ENCODE measurements at regions not wholly inside any gene's neighbourhood (a gene's known extent, or its start where the extent isn't known, plus 50 kb on each side); places are given as distances from the start of the nearest gene placed in this dataset.

DNA sequence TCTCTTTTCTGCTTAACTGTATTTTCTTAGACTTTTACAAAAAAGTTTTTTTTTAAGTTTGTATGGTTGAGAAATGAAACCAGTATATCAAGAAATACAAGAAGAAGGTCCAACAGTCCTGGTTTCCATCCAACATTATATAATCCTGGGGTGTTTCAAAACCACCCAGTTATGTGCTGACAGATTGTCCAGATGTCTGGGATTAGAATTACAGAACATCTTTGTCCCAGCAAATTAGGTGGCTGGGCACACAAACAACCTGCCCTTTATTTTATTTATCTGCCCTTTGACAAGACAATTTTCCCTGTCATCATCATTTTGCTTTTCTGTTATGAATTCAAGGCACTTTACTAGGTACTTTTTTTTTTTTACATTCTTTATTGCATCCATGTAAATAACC lies 622.1 kb downstream of the PLPP3 start:
- no peak overlapping the region for H3K27ac ChIP-seq
- H3K4me1 Mint-ChIP-seq, result peaks cover 12% of the 10 kb centered on the region
- peaks cover 14% of the 10 kb centered on the region for H3K9me3 Mint-ChIP-seq
- H3K9ac ChIP-seq, result no peak overlapping the region
- H3K79me2 ChIP-seq (ENCODE audit: low read depth), result no peaks in the 10 kb centered on the region
- TF ChIP-seq, protein P1, sequence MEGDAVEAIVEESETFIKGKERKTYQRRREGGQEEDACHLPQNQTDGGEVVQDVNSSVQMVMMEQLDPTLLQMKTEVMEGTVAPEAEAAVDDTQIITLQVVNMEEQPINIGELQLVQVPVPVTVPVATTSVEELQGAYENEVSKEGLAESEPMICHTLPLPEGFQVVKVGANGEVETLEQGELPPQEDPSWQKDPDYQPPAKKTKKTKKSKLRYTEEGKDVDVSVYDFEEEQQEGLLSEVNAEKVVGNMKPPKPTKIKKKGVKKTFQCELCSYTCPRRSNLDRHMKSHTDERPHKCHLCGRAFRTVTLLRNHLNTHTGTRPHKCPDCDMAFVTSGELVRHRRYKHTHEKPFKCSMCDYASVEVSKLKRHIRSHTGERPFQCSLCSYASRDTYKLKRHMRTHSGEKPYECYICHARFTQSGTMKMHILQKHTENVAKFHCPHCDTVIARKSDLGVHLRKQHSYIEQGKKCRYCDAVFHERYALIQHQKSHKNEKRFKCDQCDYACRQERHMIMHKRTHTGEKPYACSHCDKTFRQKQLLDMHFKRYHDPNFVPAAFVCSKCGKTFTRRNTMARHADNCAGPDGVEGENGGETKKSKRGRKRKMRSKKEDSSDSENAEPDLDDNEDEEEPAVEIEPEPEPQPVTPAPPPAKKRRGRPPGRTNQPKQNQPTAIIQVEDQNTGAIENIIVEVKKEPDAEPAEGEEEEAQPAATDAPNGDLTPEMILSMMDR (IDR thresholded peaks at IDR 0.05), result no peak
- TF ChIP-seq EZH2phosphoT487 (IDR thresholded peaks at IDR 0.05) (no peak), EZH2 (IDR thresholded peaks at IDR 0.05) (no peak)
- DNase-seq (ENCODE audit: low spot score), result no peak
- no peaks in the 10 kb centered on the region for H4K20me1 ChIP-seq (ENCODE audit: low read depth)
- no peaks in the 10 kb centered on the region for H3K27me3 Mint-ChIP-seq (ENCODE audit: insufficient read depth, low read depth)
- no peaks in the 10 kb centered on the region for H3K27me3 ChIP-seq
- no peaks in the 10 kb centered on the region for H3K9me3 ChIP-seq (ENCODE audit: low read depth)
- H3F3A ChIP-seq (ENCODE audit: low read depth), result no peaks in the 10 kb centered on the region
- H3K4me1 ChIP-seq, result no peaks in the 10 kb centered on the region
- H2AFZ ChIP-seq (replicated peaks), result no peak overlapping the region
- H3K36me3 Mint-ChIP-seq, result no peaks in the 10 kb centered on the region
- no peak overlapping the region for H3K4me3 Mint-ChIP-seq
- no peaks in the 10 kb centered on the region for H3K36me3 ChIP-seq
- H3K27ac Mint-ChIP-seq, result no peak overlapping the region
- no peak overlapping the region for H3K4me2 ChIP-seq
- no peak overlapping the region for H3K4me3 ChIP-seq

DNA sequence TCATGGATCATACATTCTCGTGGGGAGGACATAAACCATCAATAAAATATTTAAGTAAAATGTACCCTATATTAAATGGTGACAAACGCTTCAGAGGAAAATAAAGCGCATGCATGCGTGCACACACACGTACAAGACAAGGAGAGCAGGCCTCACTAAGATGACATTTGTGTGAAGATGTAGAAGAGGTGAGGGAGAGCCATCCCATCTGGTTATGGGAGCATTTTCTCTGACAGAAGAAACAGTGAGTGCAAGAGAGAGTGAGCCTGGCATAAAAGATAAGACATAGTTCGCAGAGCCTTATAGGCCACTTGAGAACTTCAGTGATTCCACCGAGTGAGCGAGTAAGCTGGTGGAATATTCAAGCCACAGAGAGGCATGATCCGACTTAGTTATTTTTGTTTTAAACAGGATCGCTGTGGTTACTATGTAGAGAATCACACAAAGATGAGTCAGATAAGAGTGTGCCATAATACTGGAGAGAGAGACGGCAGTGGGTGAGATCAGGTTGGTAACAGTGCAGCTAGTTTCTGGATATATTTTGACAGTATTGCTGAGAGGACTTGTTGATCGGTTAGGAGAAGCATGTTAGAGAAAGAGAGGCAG lies 624.2 kb downstream of the PLPP3 start:
- H2AFZ ChIP-seq (replicated peaks), result no peak overlapping the region

DNA sequence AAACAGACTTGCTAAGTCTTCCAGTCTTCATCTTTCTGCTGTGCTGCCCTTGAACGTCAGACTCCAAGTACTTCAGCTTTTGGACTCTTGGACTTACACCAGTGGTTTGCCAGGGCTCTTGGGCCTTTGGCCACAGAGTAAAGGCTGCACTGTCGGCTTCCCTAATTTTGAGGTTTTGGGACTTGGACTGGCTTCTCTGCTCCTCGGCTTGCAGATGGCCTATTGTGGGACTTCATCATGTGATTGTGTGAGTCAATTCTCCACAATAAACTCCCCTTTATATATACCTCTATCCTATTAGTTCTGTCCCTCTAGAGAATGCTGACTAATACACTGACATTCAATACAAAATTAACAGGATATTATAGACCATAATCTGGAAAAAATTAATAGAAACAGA lies 628.1 kb downstream of the PLPP3 start:
- no peak overlapping the region for H3K4me3 Mint-ChIP-seq
- no peaks in the 10 kb centered on the region for H3K27me3 Mint-ChIP-seq (ENCODE audit: insufficient read depth, low read depth)
- H3K27ac Mint-ChIP-seq, result no peak overlapping the region
- H3F3A ChIP-seq (ENCODE audit: low read depth), result no peaks in the 10 kb centered on the region
- H3K9me3 Mint-ChIP-seq, result peaks cover 14% of the 10 kb centered on the region
- no peaks in the 10 kb centered on the region for H3K79me2 ChIP-seq (ENCODE audit: low read depth)
- TF ChIP-seq EZH2 (IDR thresholded peaks at IDR 0.05) (no peak), EZH2phosphoT487 (IDR thresholded peaks at IDR 0.05) (no peak)
- TF ChIP-seq, protein P1 (IDR thresholded peaks at IDR 0.05), result no peak
- H3K9me3 ChIP-seq (ENCODE audit: low read depth), result no peaks in the 10 kb centered on the region
- H3K27ac ChIP-seq, result no peak overlapping the region
- H3K4me1 ChIP-seq, result peaks cover 4% of the 10 kb centered on the region
- no peak overlapping the region for H2AFZ ChIP-seq (replicated peaks)
- no peaks in the 10 kb centered on the region for H3K36me3 ChIP-seq
- DNase-seq (ENCODE audit: low spot score), result no peak
- H3K9ac ChIP-seq, result no peak overlapping the region
- H3K36me3 Mint-ChIP-seq, result no peaks in the 10 kb centered on the region
- no peaks in the 10 kb centered on the region for H3K4me1 Mint-ChIP-seq
- no peak overlapping the region for H3K4me3 ChIP-seq
- H3K27me3 ChIP-seq, result no peaks in the 10 kb centered on the region
- no peak overlapping the region for H3K4me2 ChIP-seq
- no peaks in the 10 kb centered on the region for H4K20me1 ChIP-seq (ENCODE audit: low read depth)

More for the DNA sequence above, 624.2 kb downstream of the PLPP3 start:
- H3K27ac ChIP-seq, result no peak overlapping the region
- H3K4me1 ChIP-seq, result peaks cover 4% of the 10 kb centered on the region
- H3K27me3 Mint-ChIP-seq (ENCODE audit: insufficient read depth, low read depth), result no peaks in the 10 kb centered on the region
- no peaks in the 10 kb centered on the region for H3K9me3 ChIP-seq (ENCODE audit: low read depth)
- H3K4me1 Mint-ChIP-seq, result peaks cover 5% of the 10 kb centered on the region
- no peaks in the 10 kb centered on the region for H3K79me2 ChIP-seq (ENCODE audit: low read depth)
- H3F3A ChIP-seq (ENCODE audit: low read depth), result no peaks in the 10 kb centered on the region
- H3K4me3 ChIP-seq, result no peak overlapping the region
- no peak for DNase-seq (ENCODE audit: low spot score)
- H3K4me2 ChIP-seq, result no peak overlapping the region
- H3K27me3 ChIP-seq, result no peaks in the 10 kb centered on the region
- no peak overlapping the region for H3K27ac Mint-ChIP-seq
- H3K36me3 ChIP-seq, result no peaks in the 10 kb centered on the region
- H3K4me3 Mint-ChIP-seq, result no peak overlapping the region
- TF ChIP-seq EZH2phosphoT487 (IDR thresholded peaks at IDR 0.05) (no peak), EZH2 (IDR thresholded peaks at IDR 0.05) (no peak)
- TF ChIP-seq, protein P1 (IDR thresholded peaks at IDR 0.05), result no peak
- no peaks in the 10 kb centered on the region for H3K36me3 Mint-ChIP-seq
- H3K9ac ChIP-seq, result no peak overlapping the region
- H4K20me1 ChIP-seq (ENCODE audit: low read depth), result no peaks in the 10 kb centered on the region
- H3K9me3 Mint-ChIP-seq, result peaks cover 14% of the 10 kb centered on the region

All from neural progenitor cell (in vitro differentiated cells).